Colon (tissue), 2 donors: ENCODE measurements at regions not wholly inside any gene's neighbourhood (a gene's known extent, or its start where the extent isn't known, plus 50 kb on each side); places are given as distances from the start of the nearest gene placed in this dataset.

Source experiments
- FAIRE-seq: peaks from 2 replicates; lab custom pipeline; 2012; peaks lifted over from hg19 to GRCh38; lab: Jason Lieb, UNC
- donor health status: control.
- donor health status: control.

DNA sequence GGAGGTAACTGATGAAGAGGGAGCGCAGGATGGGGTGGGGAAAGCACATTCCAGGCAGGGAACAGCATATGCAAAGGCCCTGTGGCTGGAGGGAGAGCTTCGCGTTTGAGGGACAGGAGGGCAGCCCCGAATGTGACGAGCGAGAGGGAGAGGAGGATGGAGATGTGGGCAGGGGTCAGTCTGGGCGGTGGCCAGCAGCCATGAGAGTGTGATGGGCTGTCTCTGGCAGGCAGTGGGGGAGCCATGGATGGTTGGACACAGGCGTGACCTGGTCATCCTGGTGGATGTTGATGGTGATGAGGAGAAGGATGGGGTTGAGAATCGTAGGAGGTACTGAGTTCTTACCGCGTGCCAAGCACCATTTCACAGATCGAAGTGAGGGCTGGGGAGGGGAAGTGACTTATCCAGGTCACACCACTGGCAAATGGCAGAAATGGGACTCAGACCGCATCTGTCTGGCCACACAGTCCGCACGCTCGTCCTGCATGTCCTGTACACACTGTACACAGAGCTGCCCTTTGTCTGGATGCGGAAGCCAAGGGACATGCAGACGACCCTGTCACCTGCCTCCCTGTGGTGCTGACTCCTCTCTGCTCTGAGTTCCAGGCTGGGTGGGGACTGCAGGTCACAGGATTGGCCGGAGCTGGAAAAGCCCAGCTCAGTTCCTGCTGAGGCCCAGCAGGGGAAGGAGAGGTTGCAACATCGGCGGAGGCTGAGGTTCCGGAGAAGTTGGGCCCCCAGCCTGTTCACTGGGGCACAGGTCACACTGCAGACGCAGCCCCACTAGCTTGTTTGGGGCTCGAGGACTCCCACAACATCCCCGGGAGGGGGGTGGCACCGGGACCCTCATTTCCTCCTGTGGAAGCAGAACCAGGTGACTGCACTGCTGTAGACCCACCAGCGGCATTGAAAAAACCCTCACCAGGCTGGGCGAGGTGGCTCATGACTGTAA, 165.6 kb upstream of the IER5L start:
- FAIRE-seq = no peak

DNA sequence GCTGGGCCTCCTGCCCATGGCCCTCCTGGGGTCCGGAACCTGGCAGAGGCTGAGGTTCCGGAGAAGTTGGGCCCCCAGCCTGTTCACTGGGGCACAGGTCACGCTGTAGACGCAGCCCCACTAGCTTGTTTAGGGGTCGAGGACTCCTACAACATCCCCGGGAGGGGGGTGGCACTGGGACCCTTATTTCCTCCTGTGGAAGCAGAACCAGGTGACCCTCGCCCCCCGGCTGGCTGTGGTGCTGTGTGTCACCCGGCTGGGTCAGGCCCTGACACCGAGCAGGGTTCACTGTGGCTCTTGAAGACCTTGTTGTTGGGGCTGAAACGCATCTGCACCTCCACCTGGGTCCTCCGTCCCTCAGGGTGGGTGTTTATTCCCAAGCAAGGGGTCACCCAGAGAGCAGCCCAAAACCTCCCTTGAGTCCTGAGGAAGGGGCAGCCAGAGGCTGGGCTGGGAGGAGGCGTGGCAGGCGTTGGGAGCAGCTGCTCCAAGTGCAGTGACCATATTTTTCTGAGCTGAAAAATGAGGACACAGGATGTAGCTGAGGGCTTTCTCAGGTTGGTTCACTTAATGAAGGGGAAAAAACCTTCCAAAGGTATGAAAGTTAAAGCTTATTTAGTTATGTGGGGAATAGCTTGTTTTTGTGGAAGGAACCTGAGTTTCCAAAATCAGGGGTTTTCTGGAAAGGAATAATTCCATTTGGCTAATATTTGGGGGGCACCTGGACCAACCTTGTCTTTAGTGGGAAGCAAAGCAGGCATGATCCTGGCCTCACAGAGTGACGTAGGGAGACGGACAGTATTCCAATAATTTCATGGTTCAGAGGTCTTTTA, 164.7 kb upstream of the IER5L start:
- no peak for FAIRE-seq

DNA sequence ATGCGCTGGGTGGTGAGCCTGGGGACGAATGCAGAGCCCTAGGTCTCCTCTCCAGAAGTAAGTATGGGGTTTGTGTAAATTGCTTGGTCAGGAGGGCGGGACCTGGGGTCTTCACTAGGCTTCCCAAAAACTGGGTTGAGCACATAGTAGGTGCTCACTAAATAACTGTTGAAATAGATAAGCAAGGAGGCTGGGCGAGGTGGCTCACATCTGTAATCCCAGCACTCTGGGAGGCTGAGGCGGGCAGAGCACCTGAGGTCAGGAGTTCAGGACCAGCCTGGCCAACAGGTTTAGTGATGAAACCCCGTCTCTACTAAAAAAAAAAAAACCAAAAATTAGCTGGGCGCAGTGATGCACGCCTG, 163.9 kb upstream of the IER5L start:
- FAIRE-seq = no peak

DNA sequence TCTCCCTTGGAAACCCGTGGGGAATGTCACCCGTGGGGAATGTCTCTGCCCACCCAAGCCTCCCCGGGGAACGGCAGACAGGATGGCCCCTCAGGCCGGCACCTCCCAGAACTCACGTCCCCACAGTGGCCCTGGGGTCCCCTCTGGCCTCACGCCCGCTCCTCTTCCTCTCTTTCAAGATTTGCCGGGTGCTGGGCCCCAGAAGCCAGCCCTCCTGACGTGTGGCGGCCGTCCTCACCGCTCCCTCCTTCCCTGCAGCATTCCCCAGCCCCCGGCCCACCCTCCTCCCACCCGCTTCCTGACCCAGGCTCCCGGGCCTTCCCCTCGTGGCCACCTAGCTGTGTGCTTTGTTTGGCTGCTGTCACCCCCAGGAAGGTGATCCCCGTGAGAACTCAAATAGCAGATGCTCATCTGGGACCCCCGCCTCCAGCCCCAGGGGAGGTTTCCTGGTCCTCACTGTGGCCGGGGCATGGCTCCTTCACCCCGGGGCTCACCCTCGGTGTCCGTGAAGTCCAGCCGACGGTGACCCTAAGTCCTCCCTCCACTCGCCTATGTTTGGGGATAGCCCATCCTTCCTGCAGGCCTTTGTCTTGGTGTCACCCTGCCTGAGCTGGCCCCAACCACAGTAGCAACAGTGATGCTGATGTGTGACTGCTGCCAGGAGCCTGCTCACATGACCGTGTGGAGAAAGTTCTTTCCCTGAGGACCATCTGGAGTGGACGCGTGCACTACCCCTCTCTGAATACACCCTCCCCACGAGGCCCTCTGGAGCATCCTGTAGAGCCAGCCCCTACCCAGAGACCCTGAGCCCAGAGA, 163.3 kb upstream of the IER5L start:
- no peak for FAIRE-seq

DNA sequence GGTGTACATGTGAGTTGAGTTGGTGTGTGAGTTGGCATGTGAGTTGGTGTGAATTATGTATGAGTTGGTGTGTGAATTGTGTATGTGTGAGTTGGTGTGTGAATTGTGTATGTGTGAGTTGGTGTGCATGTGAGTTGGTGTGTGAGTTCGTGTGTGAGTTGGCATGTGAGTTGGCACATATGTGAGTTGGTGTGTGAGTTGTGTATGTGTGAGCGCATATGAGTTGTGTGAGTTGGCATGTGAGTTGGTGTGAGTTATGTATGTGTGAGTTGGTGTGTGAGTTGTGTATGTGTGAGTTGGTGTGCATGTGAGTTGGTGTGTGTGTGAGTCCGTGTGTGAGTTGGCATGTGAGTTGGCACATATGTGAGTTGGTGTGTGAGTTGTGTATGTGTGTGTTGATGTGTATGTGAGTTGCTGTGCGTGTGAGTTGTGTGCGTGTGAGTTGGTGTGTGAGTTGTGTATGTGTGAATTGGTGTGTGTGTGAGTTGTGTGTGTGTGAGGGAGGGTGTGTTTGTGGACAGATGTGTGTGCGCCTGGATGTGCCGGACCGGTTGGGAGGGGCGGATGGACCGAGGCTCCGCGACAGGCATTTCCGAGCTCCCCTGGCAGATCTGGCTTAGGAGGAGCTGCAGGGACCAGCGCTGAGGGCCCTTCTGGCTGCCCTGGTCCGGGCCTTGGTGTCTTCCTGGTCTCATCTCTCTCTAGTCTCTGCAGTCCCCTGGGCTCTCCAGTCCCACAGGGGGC, 162.5 kb upstream of the IER5L start:
- no peak for FAIRE-seq

DNA sequence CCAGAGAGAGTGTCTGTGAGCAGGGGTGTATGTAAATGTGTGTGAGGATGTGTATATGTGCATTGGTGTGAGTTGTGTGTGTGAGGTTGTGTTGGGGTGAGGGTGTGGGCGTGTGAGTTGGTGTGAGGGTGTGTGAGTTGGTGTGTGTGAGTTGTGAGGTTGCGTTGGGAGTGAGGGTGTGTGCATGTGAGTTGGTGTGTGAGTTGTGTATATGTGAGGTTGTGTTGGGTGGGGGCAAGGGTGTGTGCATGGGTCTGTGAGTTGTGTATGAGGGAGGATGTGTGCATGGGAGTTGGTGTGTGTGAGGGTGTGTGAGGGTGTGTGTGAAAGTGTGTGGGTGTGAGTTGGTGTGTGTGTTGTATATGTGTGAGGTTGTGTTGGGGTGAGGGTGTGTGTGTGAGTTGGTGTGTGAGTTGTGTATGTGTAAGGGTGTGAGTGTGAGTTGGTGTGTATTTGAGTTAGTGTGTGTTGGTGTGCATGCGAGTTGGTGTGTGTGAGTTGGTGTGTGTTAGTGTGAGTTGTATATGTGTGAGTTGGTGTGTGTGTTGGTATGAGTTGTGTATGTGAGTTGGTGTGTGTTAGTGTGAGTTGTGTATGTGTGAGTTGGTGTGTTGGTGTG, 161.6 kb upstream of the IER5L start:
- no peak for FAIRE-seq

DNA sequence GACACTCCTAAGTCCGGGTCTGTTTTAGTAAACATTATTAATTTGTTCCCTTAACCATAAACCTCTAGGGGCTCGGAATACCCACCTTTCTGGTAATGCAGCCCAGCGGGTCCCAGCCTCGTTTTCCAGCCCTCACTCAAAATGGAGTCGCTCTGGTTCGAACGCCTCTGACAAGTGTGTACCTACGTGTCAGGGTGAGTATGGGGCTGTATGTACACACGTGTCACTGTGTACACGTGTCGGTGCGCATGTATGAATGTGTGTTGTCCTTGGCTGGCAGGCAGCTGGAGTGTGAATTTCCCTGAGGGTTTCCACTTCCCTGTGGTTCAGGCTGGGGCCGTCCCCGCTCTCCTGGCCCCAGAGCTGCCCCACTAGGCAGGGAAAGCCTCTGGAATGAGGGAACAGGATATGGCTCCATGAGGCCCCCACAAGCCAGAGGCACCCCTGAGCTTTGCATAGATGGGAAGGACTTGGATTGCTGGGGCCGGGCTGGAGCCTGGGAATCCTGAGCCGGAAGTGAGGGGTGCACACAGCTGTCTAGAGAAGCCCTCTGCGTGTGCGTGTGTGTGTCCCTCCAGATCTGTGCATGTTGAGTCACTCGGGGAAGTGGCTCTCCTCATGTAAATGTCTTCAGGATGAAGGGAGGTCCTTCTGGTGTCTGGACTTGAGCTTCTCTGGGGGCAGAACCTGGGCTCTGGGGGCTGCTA, 160.8 kb upstream of the IER5L start:
- no peak for FAIRE-seq

DNA sequence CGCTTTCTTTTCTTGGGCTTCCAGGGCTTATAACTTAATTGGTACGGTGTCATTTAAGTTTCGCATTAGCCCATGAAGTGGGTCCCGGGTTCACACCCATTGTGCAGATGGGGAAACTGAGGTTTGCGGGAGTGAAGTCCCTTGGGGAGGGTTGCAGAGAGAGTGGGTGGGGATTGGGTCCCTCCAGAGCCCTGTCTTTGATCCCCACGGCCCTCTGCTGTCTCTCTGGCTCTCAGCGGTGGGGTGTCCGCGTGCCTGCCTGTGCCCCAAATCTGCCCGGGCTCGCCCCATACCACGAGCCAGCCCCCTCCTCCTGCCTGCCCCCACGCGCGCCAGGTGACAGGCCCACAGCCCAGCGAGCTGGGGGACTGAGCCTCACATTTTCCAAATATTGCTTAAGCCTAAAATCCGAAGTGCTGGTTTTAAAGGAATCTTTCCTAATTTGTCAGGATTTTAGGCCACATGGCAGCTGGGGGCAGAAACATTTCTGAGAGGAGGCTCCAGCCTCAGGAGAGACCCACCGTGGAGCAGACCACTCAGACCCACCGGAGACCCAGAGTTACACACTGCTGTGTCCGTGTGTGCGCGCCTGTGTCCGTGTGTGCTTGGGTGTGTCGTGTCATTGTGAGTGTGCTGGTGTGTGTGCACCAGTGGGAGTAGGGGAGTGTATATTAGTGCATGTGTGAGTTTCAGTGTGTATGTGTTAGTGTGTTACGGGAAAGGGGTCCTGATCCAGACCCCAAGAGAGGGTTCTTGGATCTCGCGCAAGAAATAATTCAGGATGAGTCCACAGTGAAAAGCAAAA, 159.5 kb upstream of the IER5L start:
- FAIRE-seq = no peak

DNA sequence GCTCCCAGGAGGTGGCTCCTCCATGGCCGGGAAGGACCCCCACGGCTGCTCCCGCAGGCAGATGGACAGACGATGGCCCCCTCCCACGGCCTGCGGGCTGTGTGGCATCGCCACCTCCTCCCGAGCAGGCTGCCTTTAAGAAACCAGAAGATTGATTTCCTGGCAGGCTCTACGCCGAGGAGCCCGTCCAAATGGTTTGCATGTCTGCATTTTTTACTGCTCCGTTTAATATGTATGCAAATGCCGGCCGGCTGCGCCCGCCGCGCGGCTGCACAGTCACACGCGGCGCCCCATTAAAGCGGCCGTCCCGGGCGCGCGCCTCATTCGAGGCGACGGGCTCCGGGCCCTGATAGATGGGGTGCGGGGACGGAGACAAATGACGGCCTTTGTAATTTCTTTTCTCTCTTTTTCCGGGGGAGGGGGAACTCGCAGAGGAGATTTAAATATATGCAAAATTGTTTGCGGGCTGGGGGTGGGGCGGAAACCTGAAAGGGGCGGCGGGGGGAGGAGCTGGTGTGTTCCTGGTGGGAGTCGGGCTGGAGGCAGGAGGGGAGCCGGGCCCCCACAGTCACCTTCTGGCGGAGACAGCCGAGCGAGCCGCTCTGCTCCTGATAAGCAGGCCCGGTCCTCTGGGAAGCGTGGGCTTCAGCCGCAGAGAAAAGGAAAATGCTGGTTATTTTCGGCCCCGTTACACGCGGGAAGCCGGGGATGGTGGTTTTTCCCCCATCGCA, 158.7 kb upstream of the IER5L start:
- no peak for FAIRE-seq

DNA sequence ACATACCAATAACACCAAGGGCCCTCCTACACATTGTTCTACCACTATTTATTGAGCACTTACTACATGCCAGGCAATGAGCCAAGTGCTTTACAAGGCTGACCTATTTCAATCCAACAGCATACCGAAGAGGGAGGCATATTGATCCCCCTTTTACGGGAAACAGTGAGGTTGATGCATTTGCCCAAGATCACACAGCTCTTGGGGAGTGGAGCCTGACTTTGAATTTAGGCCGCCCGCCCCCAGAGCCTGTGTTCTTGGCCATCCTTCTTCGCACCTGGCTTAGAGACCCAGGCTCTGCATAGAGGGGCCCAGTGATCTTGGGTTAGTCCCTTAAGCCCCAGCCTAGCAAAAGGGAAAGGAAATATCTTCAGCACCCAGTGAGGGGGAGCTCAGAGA, 158.1 kb upstream of the IER5L start:
- no peak for FAIRE-seq

DNA sequence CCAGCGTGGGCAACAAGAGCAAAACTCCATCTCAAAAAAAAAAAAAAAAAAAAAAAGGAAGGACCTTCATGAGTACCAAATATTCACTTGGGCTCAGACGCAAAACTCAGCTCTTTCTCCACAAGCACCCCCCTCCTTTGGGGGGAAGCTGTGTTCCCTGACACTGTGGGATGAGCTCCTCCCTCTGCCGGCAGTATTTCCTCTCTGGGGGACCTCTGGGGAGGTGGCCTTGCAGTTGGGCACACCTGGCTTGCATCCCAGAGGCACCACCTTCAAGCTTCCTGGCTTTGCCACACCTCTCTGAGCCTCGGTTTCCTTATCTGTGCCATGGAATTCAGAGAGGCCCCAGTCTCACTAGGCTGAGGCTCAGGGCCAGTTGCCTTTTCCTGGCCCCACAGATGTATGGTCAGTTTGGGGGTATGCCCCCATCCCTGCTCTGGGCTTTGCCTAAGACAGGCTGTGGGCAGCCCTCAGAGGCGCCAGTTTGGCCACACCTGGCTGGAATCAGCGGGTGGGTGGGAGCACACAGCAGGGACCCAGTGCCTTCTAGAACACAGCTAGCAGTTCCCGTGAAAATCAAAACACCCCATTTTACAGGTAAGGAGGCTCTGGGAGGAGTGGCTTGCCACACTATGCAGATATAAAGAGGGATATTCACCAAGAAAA, 157.5 kb upstream of the IER5L start:
- FAIRE-seq = no peak

DNA sequence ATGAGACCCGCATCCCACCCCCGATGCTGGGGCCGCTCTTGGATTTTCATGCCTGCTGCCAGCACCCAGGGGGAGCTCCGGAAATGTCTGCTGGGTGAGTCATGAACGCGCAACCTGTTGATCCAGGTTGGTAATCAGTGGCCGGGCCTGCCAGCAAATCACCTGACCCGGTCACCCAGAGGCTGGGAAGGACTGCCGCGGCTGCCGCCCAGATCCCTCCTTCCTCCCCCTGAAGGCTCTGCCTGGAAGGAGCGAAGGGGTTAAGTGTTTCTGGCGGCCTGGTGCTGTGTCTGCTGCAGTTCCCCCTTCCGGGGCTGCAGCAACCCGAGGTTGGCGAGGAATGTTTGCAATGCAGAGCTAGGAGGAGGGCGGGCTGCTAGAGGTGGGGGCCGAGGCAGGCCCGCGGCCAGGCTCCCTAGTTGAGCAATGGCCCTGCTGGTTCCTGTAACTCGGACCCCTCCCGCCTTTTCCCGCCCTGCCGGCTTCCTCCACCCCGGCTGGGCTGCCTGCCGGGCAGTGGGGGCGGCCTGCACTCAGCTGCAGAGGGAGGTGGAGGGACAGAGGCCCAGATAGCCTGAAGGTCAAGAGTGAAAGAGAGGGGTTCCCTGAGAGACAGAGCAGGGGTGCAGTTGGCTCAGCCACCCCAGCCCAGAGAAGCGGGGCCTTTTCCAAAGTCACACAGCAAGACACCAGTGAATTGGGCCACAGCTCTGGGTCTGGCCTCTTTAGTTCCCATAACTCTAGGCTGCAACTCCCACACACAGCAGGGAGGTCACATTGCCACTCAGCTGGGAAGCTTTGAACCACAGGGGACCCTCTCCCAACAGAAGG, 156.3 kb upstream of the IER5L start:
- FAIRE-seq = no peak

DNA sequence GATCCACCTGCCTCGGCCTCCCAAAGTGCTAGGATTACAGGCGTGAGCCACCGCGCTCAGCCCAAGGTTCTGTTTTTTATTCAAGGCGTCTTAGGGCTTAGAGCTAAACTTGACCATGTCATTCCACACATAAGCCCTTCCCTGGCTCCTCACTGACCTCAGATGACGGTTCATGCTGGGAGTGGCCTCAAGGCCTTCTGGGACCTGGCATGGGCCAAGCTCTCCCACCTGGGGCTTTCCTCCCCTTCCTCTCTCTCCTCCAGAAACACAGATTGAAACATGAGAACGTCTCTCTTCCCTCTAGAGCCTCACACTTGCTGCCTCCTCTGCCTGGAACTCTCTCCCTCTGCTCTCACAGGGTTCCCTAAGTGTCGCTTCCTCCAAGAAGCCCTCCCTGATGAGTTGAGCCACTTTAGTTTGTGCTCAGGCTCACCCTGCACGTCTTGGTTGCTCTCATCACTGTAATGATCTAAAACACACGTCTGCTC, 155.6 kb upstream of the IER5L start:
- no peak for FAIRE-seq

DNA sequence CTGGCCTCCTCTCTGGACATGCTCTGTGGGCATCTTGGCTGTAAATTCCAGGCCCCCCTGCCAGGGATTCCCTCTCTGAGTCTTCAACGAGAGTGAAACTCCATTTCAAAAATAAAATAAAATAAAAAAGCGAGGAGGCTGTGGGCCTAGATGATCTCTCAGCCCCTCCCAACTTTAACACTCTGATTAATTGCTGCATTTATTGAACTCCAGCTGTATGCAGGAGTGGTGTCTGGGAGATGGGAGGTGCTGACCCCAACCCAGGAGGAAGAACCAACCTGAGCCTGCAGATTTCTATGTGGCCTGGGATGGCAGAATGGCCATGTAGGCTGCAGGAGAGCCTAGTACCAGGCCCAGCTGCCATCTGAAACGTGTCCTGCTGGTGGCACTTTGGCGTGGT, 154.5 kb upstream of the IER5L start:
- no peak for FAIRE-seq

DNA sequence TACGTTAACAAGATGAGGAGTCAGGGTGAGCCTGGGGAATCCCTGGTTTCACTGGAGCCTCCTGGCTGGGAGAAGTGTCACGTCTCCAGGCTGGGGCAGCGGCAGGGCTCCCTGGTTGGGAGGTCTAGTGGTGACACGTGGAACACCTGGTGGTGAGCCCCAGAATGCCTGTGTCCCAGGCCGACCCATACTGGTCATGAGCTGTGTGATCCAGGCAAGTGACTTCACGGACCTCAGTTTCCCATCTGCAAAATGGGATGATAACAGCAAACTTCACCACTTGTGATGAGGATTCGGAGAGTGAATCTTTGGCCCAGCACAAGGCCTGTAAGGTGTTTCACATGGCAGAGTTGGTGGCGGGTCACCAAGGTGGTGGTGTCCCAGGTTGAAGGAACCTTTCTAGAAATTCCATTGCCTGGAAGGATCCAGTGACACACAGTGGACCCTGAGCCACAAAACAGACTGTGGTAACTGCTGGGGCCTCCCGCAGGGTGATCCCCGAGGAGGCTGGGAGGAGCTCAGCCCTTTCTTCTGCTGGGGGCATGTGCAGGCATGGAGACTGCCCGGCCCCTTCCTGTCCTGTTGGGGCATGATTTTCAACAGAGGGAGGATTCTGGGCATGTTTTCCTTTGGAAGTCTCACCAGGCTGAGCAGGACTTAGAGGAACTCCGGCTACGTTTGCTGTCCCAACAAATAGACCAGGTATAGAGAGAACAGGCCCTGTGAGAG, 153.9 kb upstream of the IER5L start:
- no peak for FAIRE-seq

DNA sequence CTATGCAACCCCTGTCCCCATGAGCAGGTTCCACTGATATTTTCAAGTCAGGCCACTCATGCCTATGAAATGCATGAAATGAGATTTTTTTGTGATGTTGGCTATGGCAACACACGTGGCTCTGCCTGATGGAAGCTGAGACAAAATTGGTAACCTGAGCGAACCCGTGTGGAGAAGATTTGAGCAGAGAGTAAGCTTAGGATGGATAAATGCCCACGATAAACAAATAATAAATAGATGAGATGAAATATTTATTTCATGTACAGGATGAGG, 153.4 kb upstream of the IER5L start:
- no peak for FAIRE-seq
